ENCODE measurements at regions not wholly inside any gene's neighbourhood (a gene's known extent, or its start where the extent isn't known, plus 50 kb on each side); places are given as distances from the start of the nearest gene placed in this dataset.

GRCh38 chr2:107255744-107256143 is 369.8 kb upstream of the ST6GAL2 start:
- no peaks in the 10 kb centered on the region for H3K36me3 ChIP-seq (ENCODE audit: insufficient read depth, low read length)
- H3K9me2 ChIP-seq (ENCODE audit: insufficient read depth, low read length) = no peaks in the 10 kb centered on the region
- no peak overlapping the region for H2AFZ ChIP-seq (ENCODE audit: low read depth, low read length)
- no peaks in the 10 kb centered on the region for H3K79me2 ChIP-seq (replicated peaks; ENCODE audit: insufficient read depth, low read length)
- no peak overlapping the region for H3K4me3 ChIP-seq (ENCODE audit: low read length)
- TF ChIP-seq EP300 (conservative IDR thresholded peaks at IDR 0.05; ENCODE audit: poor library complexity, severe bottlenecking) = no peak
- TF ChIP-seq POLR2AphosphoS5 (IDR thresholded peaks at IDR 0.05) = no peak
- no peak for TF ChIP-seq TAF1 (IDR thresholded peaks at IDR 0.05; ENCODE audit: low read depth)
- TF ChIP-seq RAD21 (conservative IDR thresholded peaks at IDR 0.05) = no peak
- no peak for TF ChIP-seq CTCF (IDR thresholded peaks at IDR 0.05; ENCODE audit: poor library complexity, severe bottlenecking)
- TF ChIP-seq MXI1 (conservative IDR thresholded peaks at IDR 0.05; ENCODE audit: poor library complexity, severe bottlenecking) = no peak
- TF ChIP-seq EZH2 (IDR thresholded peaks at IDR 0.05; ENCODE audit: borderline replicate concordance, insufficient read depth, low read length, poor library complexity, severe bottlenecking) = no peak
- TF ChIP-seq SMC3 (conservative IDR thresholded peaks at IDR 0.05; ENCODE audit: poor library complexity) = no peak
- no peak for TF ChIP-seq REST (IDR thresholded peaks at IDR 0.05; ENCODE audit: borderline replicate concordance)
- H4K20me1 ChIP-seq (ENCODE audit: insufficient read depth) = no peaks in the 10 kb centered on the region
- no peak overlapping the region for H3K4me2 ChIP-seq (ENCODE audit: low read length)
- H3K9me3 ChIP-seq (ENCODE audit: low read length) = no peaks in the 10 kb centered on the region
- H3K9ac ChIP-seq (ENCODE audit: low read length) = no peak overlapping the region
- H3K27ac ChIP-seq (ENCODE audit: low read length) = no peak overlapping the region
- H3K27me3 ChIP-seq (ENCODE audit: insufficient read depth, low read depth, low read length) = no peaks in the 10 kb centered on the region
- no peaks in the 10 kb centered on the region for H3F3A ChIP-seq (ENCODE audit: insufficient read depth, low read length, poor library complexity, severe bottlenecking)

- no peak overlapping the region for H3K4me2 ChIP-seq (ENCODE audit: low read length)
- H3K79me2 ChIP-seq (replicated peaks; ENCODE audit: insufficient read depth, low read length) = no peaks in the 10 kb centered on the region
- H3K27me3 ChIP-seq (ENCODE audit: insufficient read depth, low read depth, low read length) = no peaks in the 10 kb centered on the region
- no peaks in the 10 kb centered on the region for H4K20me1 ChIP-seq (ENCODE audit: insufficient read depth)
- no peaks in the 10 kb centered on the region for H3K9me3 ChIP-seq (ENCODE audit: low read length)
- no peak overlapping the region for H3K4me3 ChIP-seq (ENCODE audit: low read length)
- TF ChIP-seq POLR2AphosphoS5 (IDR thresholded peaks at IDR 0.05) (no peak), REST (IDR thresholded peaks at IDR 0.05; ENCODE audit: borderline replicate concordance) (no peak), CTCF (IDR thresholded peaks at IDR 0.05; ENCODE audit: poor library complexity, severe bottlenecking) (no peak), RAD21 (conservative IDR thresholded peaks at IDR 0.05) (no peak), EP300 (conservative IDR thresholded peaks at IDR 0.05; ENCODE audit: poor library complexity, severe bottlenecking) (no peak)
- H3K27ac ChIP-seq (ENCODE audit: low read length) = no peak overlapping the region
- no peaks in the 10 kb centered on the region for H3K9me2 ChIP-seq (ENCODE audit: insufficient read depth, low read length)
- no peak overlapping the region for H2AFZ ChIP-seq (ENCODE audit: low read depth, low read length)
- H3K9ac ChIP-seq (ENCODE audit: low read length) = no peak overlapping the region
- no peaks in the 10 kb centered on the region for H3K36me3 ChIP-seq (ENCODE audit: insufficient read depth, low read length)
- H3F3A ChIP-seq (ENCODE audit: insufficient read depth, low read length, poor library complexity, severe bottlenecking) = no peaks in the 10 kb centered on the region
Measured at GRCh38 chr2:107258531-107259407, 372.8 kb upstream of the ST6GAL2 start.
